A673 (cell line): ENCODE measurements at regions not wholly inside any gene's neighbourhood (a gene's known extent, or its start where the extent isn't known, plus 50 kb on each side); places are given as distances from the start of the nearest gene placed in this dataset.

ENCODE experiments used
- BruUV-seq: library from RNA; stranded (reverse); fragments of 400-500 nt; replicated peaks from 2 replicates; lab custom pipeline; 2021; lab: Mats Ljungman, UMichigan
- CTCF ChIA-PET: fragments of 300-600 bp; sonication (Branson Sonifier 250); formaldehyde crosslinking; loops from one replicate; lab custom pipeline; 2022; ENCODE audit warnings: antibody characterized with exemption; lab: Charles Lee
- POLR2A ChIA-PET: fragments of 300-600 bp; sonication (Branson Sonifier 250); formaldehyde crosslinking; loops from one replicate; lab custom pipeline; 2022; ENCODE audit warnings: antibody characterized with exemption; ENCODE audit not compliant: low non-redundant PET; lab: Charles Lee
- DNase-seq: peaks from one replicate; pipeline ENCODE4 v3.0.0-alpha.2; 2015; ENCODE audit warnings: low spot score
- H3K27ac ChIP-seq: fragments of 200-600 bp; sonication (generic); 2 replicates; pipeline ENCODE4 v1.5.1; 2016; ENCODE audit warnings: mixed run types, low read depth, mild to moderate bottlenecking, mixed read lengths, antibody characterized with exemption, low read length; ENCODE audit not compliant: poor library complexity, severe bottlenecking
- H3K27me3 ChIP-seq: fragments of 200-600 bp; sonication (generic); replicated peaks from 2 replicates; pipeline ENCODE4 v1.6.1; 2017; ENCODE audit warnings: mixed run types, low read depth, mild to moderate bottlenecking, mixed read lengths, antibody characterized with exemption, low read length; ENCODE audit not compliant: insufficient read depth, poor library complexity
- H3K36me3 ChIP-seq: fragments of 200-600 bp; sonication (generic); 2 replicates; pipeline ENCODE4 v1.6.1; 2016; ENCODE audit warnings: mixed run types, mild to moderate bottlenecking, mixed read lengths, antibody characterized with exemption, low read length; ENCODE audit not compliant: insufficient read depth, poor library complexity, severe bottlenecking
- H3K4me1 ChIP-seq: fragments of 200-600 bp; sonication (generic); 2 replicates; pipeline ENCODE4 v1.6.1; 2017; ENCODE audit warnings: mixed run types, mild to moderate bottlenecking, mixed read lengths, antibody characterized with exemption, low read length; ENCODE audit not compliant: insufficient read depth, poor library complexity, severe bottlenecking
- H3K4me3 ChIP-seq: fragments of 200-600 bp; sonication (generic); 2 replicates; pipeline ENCODE4 v1.5.1; 2016; ENCODE audit warnings: low read depth, mixed run types, mild to moderate bottlenecking, mixed read lengths, low read length; ENCODE audit not compliant: poor library complexity, severe bottlenecking
- H3K9me3 ChIP-seq: fragments of 200-600 bp; sonication (generic); 2 replicates; pipeline ENCODE4 v1.6.1; 2016; ENCODE audit warnings: mixed run types, low read depth, mild to moderate bottlenecking, mixed read lengths, antibody characterized with exemption, low read length; ENCODE audit not compliant: poor library complexity, severe bottlenecking
- EZH2 ChIP-seq: fragments of 200-600 bp; sonication (generic); IDR thresholded peaks from 2 replicates; pipeline ENCODE4 v1.6.1; 2017; ENCODE audit warnings: borderline replicate concordance, low read depth, mild to moderate bottlenecking, mixed read lengths, antibody characterized with exemption, low read length; ENCODE audit not compliant: poor library complexity, severe bottlenecking
- intact Hi-C: fragments of 100-400 bp; cut with micrococcal nuclease; formaldehyde crosslinking; loops from one replicate; pipeline ENCODE4 v1.10.0; 2022; ENCODE audit not compliant: unreplicated experiment
- TF ChIP-seq, protein P1 (sequence below): fragments of 300-800, 200-600 bp; sonication (generic); conservative IDR thresholded peaks from 2 replicates; pipeline ENCODE4 v1.5.1; 2017; ENCODE audit warnings: low read depth, mild to moderate bottlenecking, antibody characterized with exemption, low read length, moderate library complexity, mixed read lengths

DNA sequence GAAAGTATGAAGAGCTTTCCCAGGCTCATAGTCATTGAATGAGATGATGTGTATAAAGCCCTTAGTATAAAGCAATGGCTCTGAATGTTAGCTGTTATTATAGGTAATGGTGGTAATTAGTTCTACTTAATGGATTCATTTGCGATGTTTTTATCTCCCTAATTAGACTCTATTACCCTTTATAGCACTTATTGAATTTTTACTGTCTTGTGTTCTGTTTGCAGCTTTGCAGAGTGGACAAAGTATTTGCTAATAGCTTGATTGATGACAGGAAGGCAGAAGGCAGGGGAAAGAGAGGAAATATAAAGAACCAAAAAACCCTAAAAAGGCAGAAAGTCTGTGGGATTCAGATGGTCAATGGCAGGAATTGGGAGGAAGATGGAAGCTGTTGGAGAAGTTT lies 524.4 kb upstream of the SPRY2 start:
- BruUV-seq: no TSS peak
- POLR2A ChIA-PET: interaction anchor here (0.7 kb wide), 1 partner anchor 1481 kb away, joined by 4 read pairs; no protein-coding TSS in a partner anchor

DNA sequence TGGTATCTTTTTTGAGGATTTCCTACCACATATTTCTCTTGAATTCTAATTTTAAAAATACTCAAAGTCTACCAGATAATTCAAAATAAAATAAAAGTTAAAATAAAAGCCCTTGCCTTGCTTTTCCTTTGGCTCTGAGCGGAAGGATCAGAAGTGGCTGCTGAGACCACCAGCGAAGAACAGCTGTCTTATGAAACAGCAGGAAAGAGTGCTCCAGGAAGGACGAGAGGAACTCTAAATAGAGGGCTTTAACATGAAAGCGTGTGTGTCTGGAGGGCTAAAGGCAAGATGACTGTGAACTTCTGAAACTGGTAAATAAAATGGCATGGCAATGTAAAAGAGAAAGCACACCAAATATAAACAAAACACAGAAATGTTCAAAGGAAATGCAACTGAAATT lies 521.5 kb upstream of the SPRY2 start:
- BruUV-seq: no TSS peak
- Histone ChIP-seq H3K4me3 (no peak overlapping the region), H3K27ac (no peak overlapping the region), H3K36me3 (no peaks in the 10 kb centered on the region), H3K27me3 (no peaks in the 10 kb centered on the region), H3K9me3 (no peaks in the 10 kb centered on the region), H3K4me1 (peaks cover 5% of the 10 kb centered on the region)
- DNase-seq: peak; percentile 55
- ChIA-PET POLR2A (no interaction called here), CTCF (no interaction called here)
- TF ChIP-seq EZH2: no peak
- TF ChIP-seq, protein P1, sequence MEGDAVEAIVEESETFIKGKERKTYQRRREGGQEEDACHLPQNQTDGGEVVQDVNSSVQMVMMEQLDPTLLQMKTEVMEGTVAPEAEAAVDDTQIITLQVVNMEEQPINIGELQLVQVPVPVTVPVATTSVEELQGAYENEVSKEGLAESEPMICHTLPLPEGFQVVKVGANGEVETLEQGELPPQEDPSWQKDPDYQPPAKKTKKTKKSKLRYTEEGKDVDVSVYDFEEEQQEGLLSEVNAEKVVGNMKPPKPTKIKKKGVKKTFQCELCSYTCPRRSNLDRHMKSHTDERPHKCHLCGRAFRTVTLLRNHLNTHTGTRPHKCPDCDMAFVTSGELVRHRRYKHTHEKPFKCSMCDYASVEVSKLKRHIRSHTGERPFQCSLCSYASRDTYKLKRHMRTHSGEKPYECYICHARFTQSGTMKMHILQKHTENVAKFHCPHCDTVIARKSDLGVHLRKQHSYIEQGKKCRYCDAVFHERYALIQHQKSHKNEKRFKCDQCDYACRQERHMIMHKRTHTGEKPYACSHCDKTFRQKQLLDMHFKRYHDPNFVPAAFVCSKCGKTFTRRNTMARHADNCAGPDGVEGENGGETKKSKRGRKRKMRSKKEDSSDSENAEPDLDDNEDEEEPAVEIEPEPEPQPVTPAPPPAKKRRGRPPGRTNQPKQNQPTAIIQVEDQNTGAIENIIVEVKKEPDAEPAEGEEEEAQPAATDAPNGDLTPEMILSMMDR: no peak
- intact Hi-C loops: no loop called here

More for the DNA sequence above, 524.4 kb upstream of the SPRY2 start:
- TF ChIP-seq, protein P1: no peak
- TF ChIP-seq EZH2: no peak
- DNase-seq: no peak
- Histone ChIP-seq H3K9me3 (no peaks in the 10 kb centered on the region), H3K36me3 (no peaks in the 10 kb centered on the region), H3K27me3 (no peaks in the 10 kb centered on the region), H3K4me3 (no peak overlapping the region), H3K27ac (no peak overlapping the region), H3K4me1 (peaks cover 5% of the 10 kb centered on the region)
- intact Hi-C loops: no loop called here
- CTCF ChIA-PET: interaction anchor here (0.6 kb wide), 1 partner anchor 530 kb away, joined by 3 read pairs; no protein-coding TSS in a partner anchor

DNA sequence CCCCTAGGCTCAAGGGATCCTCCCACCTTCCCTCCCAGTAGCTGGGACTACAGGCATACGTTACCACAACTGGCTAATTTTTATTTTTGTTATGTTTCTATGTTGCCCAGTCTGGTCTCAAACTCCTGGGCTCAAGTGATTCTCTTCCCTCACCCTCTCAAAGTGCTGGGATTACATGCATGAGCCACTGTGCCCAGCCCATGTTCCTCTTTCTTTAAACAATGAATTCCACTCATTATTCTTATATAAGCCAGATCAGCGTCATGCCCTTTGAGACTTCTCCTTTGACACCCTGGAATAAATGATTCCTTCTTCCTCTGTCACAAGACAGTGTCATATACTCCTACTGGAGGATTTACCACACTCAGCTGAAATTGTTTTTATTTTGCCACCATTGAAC lies 519.9 kb upstream of the SPRY2 start:
- Histone ChIP-seq H3K36me3 (no peaks in the 10 kb centered on the region), H3K27ac (no peak overlapping the region), H3K27me3 (no peaks in the 10 kb centered on the region), H3K9me3 (no peaks in the 10 kb centered on the region), H3K4me1 (peaks cover 5% of the 10 kb centered on the region), H3K4me3 (no peak overlapping the region)
- intact Hi-C loops: no loop called here
- DNase-seq: no peak
- BruUV-seq: no TSS peak
- POLR2A ChIA-PET: no interaction called here
- CTCF ChIA-PET: no interaction called here
- TF ChIP-seq, protein P1: no peak
- no peak for TF ChIP-seq EZH2
